Activated T-helper 9 cell treated with anti-CD3 and anti-CD28 coated beads, Interleukin-2, amount 50 U/mL, for 16 hours (primary cell): ENCODE measurements at regions not wholly inside any gene's neighbourhood (a gene's known extent, or its start where the extent isn't known, plus 50 kb on each side); places are given as distances from the start of the nearest gene placed in this dataset.

ENCODE experiments used
- DNase-seq: peaks from one replicate; pipeline ENCODE4 v3.0.0-alpha.2; 2020; ENCODE audit warnings: low read depth

- no peak for DNase-seq
Observed at GRCh38 chr9:109913461-109913810, 133.4 kb downstream of the PALM2AKAP2 start.

- DNase-seq: no peak
Observed at GRCh38 chr9:109914280-109915027, 134.5 kb downstream of the PALM2AKAP2 start.

DNA sequence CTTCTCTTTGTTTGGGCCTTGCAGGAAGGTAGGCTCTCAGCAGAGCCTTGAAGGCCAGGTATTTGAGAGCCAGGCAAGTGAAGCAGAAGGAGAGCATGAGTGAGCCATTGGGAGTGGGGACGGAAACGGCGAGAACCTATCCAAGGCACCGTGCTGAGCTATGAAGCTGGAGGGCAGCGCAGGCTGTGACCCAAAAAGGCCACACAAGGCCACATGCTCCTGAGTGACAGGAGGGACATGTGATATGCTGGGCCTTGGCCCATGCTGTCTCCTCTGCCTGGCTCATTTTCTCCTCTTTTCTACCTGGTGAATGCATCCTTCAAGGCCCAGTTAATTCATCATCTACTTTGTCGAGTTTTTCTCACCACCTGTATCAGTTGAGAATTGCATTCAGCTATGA, 136.3 kb downstream of the PALM2AKAP2 start:
- no peak for DNase-seq

GRCh38 chr9:109918339-109919163, 138.6 kb downstream of the PALM2AKAP2 start:
- no peak for DNase-seq

- DNase-seq: no peak
Observed at GRCh38 chr9:109919736-109920408, 139.9 kb downstream of the PALM2AKAP2 start.

- DNase-seq: no peak
Observed at GRCh38 chr9:109922617-109923470, 142.8 kb downstream of the PALM2AKAP2 start.

- DNase-seq: no peak
Observed at GRCh38 chr9:109923471-109923760, 143.4 kb downstream of the PALM2AKAP2 start.

- DNase-seq: no peak
Observed at GRCh38 chr9:109923806-109924205, 143.8 kb downstream of the PALM2AKAP2 start.

GRCh38 chr9:109925799-109926198, 145.8 kb downstream of the PALM2AKAP2 start:
- no peak for DNase-seq

DNA sequence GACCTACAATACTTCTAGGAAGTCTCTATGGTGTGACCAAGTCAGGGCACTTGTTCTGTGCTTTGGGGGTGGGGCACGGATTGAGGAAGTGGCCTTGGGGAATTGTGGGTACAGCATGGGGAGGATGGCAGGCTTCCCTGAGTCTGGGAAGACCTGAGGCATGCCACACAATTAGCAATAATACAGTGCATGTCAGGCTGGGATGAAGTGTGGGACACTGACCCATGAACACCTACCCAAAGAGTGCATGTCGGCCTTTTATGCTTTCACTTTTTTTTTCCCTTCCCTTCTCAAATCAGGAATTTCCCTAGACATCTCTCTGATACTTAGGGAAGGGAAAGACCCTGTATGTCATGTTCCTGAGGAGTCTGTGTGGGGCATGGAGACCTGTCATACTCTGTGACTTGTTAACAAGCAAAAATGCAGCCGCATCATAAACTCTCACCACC, 146.4 kb downstream of the PALM2AKAP2 start:
- DNase-seq: no peak

GRCh38 chr9:109931623-109932022, 151.6 kb downstream of the PALM2AKAP2 start:
- DNase-seq: no peak

DNA sequence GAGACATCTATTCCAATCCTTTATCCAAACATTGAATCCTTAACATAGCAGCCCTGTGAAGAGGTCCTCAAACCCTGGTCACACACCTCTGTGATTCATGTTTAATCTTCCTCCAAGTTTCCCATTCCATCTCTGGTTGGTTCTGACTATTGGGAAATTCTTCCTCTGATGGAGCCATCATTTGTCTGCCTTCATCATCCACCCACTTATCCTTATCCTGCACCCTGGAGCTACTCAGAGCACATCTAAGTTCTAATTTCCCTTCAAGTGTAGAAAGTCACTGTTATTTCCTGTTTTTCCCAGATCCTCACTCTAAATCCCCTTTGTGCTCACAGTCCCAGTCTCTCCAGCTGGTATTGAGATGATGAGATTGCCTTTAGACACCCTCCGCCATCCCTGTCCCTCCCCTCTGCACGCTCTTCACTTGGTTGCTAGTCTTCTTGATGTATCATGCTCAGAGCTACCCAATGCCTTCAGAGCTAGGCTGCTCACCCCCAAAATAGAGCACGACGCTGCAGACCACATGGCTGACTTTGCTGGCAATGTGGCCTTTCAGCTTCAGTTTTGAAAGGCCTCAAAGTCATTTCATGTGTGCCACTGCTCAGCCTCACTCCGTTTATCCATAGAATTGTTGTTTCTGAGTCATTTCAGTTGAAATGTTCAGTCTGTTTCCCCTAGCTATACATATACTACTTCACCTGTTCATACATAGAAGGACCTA, 154.3 kb downstream of the PALM2AKAP2 start:
- no peak for DNase-seq

DNA sequence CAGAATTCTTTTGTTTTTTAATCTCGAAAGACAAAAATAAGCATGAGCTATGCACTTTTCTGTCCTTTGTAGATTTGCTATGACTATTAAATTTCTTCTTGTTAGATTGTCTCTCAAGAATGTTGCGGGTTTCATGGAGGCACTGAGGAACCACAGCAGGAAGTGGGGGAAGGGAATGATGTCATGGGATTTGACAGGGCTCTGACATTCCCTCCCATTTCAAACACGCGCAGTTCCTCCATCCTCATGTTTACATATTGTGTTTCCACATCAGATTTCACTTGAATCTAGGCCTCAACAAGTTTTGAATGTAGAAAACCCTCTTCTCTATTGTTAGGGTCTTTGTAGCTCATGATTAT, 154.8 kb downstream of the PALM2AKAP2 start:
- DNase-seq: no peak

GRCh38 chr9:109935406-109936087, 155.5 kb downstream of the PALM2AKAP2 start:
- DNase-seq: no peak

DNA sequence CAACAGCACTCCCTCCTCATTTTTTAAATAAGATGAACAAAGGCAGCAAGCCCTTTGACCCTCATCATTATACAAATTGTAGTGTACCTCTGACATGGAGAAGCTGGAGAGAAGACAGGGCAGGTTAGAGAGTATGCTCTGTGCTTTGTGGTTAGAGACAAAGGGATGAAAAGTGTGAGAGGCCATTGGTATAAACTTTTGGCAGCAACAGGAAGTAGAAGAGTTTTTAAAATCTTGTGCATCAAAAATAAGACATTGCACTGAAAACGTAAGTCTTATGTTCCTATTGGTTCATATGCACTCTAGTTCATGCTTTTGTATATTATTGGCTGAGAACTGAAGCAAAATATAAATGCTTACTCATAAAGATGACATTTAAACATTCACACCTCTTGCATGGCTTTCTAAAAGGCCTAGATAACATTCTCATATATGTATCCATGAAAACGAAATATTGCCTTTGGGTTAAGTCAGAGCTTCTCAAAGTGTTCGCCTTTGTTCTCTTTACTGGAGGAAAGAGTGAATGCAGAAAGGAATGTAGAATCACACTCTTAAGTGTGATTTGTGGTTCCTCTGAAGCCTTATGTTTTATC, 158.0 kb downstream of the PALM2AKAP2 start:
- no peak for DNase-seq

- DNase-seq: no peak
Observed at GRCh38 chr9:109939698-109940342, 159.8 kb downstream of the PALM2AKAP2 start.

DNA sequence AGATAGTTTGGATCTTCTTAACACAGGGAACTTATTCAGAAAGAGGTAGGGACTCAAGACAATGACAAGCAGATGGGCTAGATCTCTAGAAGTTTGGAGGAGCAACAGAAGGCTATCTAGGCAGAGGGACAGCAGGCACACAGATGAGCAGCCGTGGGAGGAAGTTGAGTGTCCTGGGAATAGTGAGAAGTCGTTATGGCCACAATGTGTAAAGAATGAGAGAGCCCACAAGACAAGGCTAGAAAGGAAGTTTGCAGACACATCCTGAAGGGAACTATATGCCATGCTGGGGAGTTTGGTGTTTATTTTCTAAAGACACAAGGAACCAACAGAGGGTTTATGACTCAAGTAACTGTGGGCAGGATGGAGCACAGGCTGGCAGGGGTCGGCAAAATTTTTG, 160.6 kb downstream of the PALM2AKAP2 start:
- no peak for DNase-seq

DNA sequence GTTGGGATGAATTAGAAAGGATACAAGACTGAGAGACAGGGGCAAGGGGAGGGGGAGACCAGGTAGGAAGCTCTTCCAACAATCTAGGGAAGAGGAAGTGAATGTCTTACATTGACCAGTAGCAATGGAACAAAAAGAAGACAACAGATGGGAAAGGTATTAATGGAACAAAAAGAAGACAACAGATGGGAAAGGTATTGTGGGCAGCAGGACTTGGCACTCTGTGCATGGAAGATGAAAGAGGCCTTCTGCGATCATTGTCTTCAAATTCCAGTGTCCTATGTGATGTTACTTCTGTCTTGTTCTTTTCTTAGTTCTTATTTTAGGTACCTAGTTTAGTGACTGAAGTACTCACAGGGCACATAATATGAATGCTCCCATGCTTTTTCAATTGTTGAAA, 161.8 kb downstream of the PALM2AKAP2 start:
- no peak for DNase-seq

- no peak for DNase-seq
Observed at GRCh38 chr9:109945573-109945972, 165.6 kb downstream of the PALM2AKAP2 start.

GRCh38 chr9:109948453-109948852, 168.5 kb downstream of the PALM2AKAP2 start:
- DNase-seq: no peak
